Mucosa of rectum (tissue), 2 donors: ENCODE measurements at regions not wholly inside any gene's neighbourhood (a gene's known extent, or its start where the extent isn't known, plus 50 kb on each side); places are given as distances from the start of the nearest gene placed in this dataset.

Source experiments
- H3K27ac ChIP-seq, 2 donors: one replicate each; pipeline ENCODE4 v1.7.0; 2013; ENCODE audit warnings: inconsistent platforms in 2 of 2, low read depth in 2 of 2, low read length in 2 of 2
- H3K27me3 ChIP-seq, 2 donors: one replicate each; pipeline ENCODE4 v1.7.0; 2013; ENCODE audit warnings: low read length in 2 of 2; ENCODE audit not compliant: control insufficient read depth in 2 of 2, insufficient read depth in 2 of 2
- H3K36me3 ChIP-seq, 2 donors: one replicate each; pipeline ENCODE4 v1.7.0; 2013; ENCODE audit warnings: low read length in 2 of 2; ENCODE audit not compliant: control insufficient read depth in 2 of 2, insufficient read depth in 2 of 2
- H3K4me1 ChIP-seq, 2 donors: one replicate each; pipeline ENCODE4 v1.7.0; 2013; ENCODE audit warnings: low read length in 2 of 2, mild to moderate bottlenecking in 1 of 2; ENCODE audit not compliant: control insufficient read depth in 2 of 2, insufficient read depth in 2 of 2
- H3K4me3 ChIP-seq, 2 donors: one replicate each; pipeline ENCODE4 v1.7.0; 2013; ENCODE audit warnings: low read length in 2 of 2
- H3K9ac ChIP-seq, 2 donors: one replicate each; pipeline ENCODE4 v1.7.0; 2013; ENCODE audit warnings: low read length in 2 of 2, low read depth in 1 of 2, mild to moderate bottlenecking in 1 of 2
- H3K9me3 ChIP-seq, 2 donors: one replicate each; pipeline ENCODE4 v1.7.0; 2013; ENCODE audit warnings: low read length in 2 of 2; ENCODE audit not compliant: control insufficient read depth in 2 of 2
- donor health status: healthy.
- donor health status: Normal muscosa, but diverticular disease.

DNA sequence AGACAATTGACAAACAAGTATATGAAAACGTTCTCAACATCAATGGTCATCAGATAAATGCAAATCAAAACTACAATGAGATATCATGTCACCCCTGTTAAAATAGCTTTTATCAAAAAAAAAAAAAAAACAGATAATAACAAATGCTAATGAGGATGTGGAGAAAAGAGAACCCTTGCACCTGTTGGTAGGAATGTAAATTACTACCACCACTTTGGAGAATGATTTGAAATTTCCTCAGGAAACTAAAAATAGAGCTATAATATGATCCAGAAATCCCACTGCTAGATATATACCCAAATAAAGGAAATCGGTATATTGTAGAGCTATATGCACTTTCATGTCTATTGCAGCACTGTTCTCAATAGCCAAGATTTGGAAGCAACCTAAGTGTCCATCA, 470.6 kb upstream of the FSTL5 start:
- Histone ChIP-seq H3K4me3 (no peak overlapping the region), H3K9me3 (no peaks in the 10 kb centered on the region), H3K27me3 (no peaks in the 10 kb centered on the region), H3K36me3 (no peaks in the 10 kb centered on the region), H3K27ac (no peak overlapping the region), H3K4me1 (no peaks in the 10 kb centered on the region), H3K9ac (no peak overlapping the region)

DNA sequence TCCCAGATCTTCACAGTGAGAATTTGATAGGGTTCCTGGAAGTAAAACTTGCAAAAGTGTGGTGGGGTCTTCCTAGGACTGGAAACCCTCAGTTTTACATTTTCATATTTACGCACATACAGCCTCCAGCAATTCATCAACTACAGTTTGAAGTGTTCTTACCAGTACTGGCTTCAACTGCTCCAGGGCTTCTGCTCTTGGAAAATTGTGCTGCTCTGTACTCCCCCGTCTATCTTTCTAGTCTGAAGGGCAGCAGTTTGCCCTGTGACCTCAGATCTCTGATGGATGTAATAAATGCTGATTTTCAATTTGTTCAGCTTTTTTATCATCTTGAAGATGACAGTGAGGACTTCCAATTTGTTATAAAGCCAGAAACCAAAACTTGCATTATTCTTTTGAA, 458.9 kb upstream of the FSTL5 start:
- H3K4me3 ChIP-seq, result no peak overlapping the region
- H3K36me3 ChIP-seq, result no peaks in the 10 kb centered on the region
- H3K27me3 ChIP-seq, result no peaks in the 10 kb centered on the region

DNA sequence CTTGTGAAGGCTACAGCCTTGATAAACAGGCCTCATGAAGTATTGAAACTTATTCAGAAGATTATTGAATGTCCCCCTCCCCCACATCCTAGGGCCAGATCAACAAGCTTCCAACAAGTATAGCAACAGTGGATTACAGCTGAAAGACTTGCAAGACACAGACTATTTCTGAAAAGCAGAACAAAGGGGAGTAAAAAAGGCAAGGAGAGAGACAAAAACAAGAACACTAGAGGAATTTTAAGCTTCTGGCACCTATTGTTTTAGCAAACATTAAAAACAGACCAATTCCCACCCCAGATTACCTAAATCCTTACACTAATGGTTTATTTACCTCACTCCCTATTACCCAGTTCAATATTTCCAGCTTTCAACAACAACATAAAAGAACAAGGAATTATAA, 446.3 kb upstream of the FSTL5 start:
- Histone ChIP-seq H3K9ac (no peak overlapping the region), H3K27me3 (no peaks in the 10 kb centered on the region), H3K4me1 (no peaks in the 10 kb centered on the region), H3K9me3 (no peaks in the 10 kb centered on the region), H3K27ac (no peak overlapping the region), H3K4me3 (no peak overlapping the region), H3K36me3 (no peaks in the 10 kb centered on the region)

More for the DNA sequence above, 458.9 kb upstream of the FSTL5 start:
- H3K4me1 ChIP-seq, result no peaks in the 10 kb centered on the region
- no peak overlapping the region for H3K9ac ChIP-seq
- H3K9me3 ChIP-seq, result no peaks in the 10 kb centered on the region
- H3K27ac ChIP-seq, result no peak overlapping the region

DNA sequence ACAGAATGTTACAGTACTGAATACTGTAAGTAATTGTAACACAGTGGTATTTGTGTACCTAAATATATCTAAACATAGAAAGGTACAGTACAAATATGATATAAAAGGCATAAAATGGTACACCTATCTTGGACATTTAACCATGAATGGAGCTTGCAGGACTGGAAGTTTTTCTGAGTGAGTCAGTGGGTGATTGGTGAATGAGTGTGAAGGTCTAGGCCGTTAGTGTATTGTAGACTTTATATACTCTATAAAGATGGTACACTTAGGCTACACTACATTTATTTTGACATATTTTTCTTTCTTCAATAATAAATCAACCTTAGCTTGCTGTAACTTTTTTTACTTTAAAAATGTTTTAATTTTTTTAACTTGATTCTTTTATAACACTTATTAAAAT, 422.5 kb upstream of the FSTL5 start:
- H3K9me3 ChIP-seq, result no peaks in the 10 kb centered on the region
- no peak overlapping the region for H3K4me3 ChIP-seq
- no peak overlapping the region for H3K9ac ChIP-seq
- H3K27ac ChIP-seq, result no peak overlapping the region
- H3K36me3 ChIP-seq, result no peaks in the 10 kb centered on the region
- no peaks in the 10 kb centered on the region for H3K4me1 ChIP-seq
- H3K27me3 ChIP-seq, result no peaks in the 10 kb centered on the region

DNA sequence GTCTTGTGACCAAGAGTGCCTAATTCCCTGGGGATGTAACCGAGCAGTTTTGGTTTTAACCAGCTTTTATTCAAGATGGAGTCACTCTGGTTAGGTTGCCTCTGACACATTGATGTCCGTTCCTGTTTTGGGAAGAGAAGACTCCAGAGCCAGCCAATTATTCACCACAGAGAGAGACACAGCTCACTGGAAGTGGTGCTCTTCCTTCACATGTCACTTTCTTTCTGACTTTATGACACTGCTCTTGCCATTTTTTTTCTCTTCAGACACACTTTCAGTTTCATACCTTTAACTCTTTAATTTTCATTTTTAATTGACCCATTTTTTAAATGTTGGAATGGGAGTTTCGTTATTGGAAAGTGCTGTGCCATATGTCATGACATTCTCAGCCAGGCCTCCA, 418.4 kb upstream of the FSTL5 start:
- H3K4me1 ChIP-seq, result no peaks in the 10 kb centered on the region

DNA sequence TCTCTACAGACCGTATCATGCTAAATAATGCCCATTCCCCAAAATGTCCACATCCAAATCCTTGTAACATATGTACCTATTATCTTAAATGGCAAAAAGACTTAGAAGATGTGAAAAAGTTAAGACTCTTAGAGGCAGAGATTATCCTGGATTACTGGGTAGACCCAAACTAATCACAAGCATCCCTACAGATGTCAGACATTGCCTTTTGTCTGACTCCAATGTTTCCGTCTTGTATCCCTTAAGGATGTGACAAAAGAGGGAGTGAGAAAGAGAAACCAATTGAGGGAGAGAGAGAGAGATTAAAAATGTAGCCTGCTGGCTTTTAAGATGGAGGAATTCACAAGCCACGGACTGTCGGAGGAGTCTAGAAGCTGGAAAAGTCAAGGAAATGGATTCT, 401.9 kb upstream of the FSTL5 start:
- no peaks in the 10 kb centered on the region for H3K27me3 ChIP-seq
- H3K27ac ChIP-seq, result no peak overlapping the region
- no peaks in the 10 kb centered on the region for H3K9me3 ChIP-seq
- H3K9ac ChIP-seq, result no peak overlapping the region
- H3K4me3 ChIP-seq, result no peak overlapping the region
- H3K4me1 ChIP-seq, result no peaks in the 10 kb centered on the region
- no peaks in the 10 kb centered on the region for H3K36me3 ChIP-seq

More for the DNA sequence above, 418.4 kb upstream of the FSTL5 start:
- Histone ChIP-seq H3K36me3 (no peaks in the 10 kb centered on the region), H3K9ac (no peak overlapping the region), H3K9me3 (no peaks in the 10 kb centered on the region), H3K4me3 (no peak overlapping the region), H3K27ac (no peak overlapping the region), H3K27me3 (no peaks in the 10 kb centered on the region)

DNA sequence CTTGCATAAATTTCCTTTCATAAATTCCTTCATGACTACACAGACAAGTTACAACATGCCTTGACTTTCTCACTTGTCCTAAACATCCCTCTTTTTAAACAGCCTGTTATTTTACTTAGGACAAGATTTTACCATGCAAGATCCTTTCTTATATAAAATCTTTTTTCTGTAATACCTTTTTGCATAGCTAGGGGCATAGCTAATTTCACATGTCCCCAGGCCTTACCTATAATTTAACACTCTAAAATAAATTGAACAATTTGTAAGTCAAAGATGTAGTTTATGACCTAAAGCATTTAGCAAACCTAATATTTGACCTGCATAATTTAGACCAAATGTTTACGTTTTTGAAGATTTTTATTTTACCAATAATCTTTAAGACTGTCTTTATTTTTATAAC, 396.3 kb upstream of the FSTL5 start:
- no peaks in the 10 kb centered on the region for H3K9me3 ChIP-seq
- H3K27ac ChIP-seq, result no peak overlapping the region
- H3K36me3 ChIP-seq, result no peaks in the 10 kb centered on the region
- H3K4me1 ChIP-seq, result no peaks in the 10 kb centered on the region
- H3K27me3 ChIP-seq, result no peaks in the 10 kb centered on the region
- no peak overlapping the region for H3K9ac ChIP-seq
- no peak overlapping the region for H3K4me3 ChIP-seq

DNA sequence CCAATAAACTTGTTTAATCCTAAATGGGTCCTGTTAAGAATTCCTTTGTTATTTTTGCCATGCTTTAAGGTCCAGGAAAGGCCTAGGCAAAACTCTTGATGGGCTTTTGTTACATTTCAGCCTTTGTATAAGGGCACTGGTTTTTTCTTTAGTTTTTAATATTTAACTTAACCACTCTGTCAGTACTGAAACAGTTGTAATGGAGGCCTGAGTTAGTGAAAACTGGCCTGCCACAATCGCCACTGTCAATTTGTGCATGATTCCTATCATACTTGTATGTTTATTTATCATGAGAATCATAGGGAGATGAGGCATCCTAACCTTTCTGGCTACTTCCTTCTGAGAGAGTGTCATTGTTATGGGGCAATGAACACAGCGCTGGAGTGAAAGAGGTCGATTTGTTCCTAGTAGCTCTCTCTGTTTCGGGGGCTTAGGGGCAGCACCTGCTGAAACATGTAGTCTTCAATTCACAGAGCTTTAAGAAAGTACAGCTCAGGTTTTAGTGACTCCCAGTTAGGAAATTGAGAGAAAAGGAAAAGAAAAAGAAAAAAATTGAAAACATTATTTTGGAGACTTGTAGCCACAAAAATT, 393.8 kb upstream of the FSTL5 start:
- H3K4me3 ChIP-seq, result no peak overlapping the region
- no peaks in the 10 kb centered on the region for H3K9me3 ChIP-seq
- H3K4me1 ChIP-seq, result no peaks in the 10 kb centered on the region
- H3K27me3 ChIP-seq, result no peaks in the 10 kb centered on the region
- H3K9ac ChIP-seq, result no peak overlapping the region
- H3K27ac ChIP-seq, result no peak overlapping the region
- H3K36me3 ChIP-seq, result no peaks in the 10 kb centered on the region

DNA sequence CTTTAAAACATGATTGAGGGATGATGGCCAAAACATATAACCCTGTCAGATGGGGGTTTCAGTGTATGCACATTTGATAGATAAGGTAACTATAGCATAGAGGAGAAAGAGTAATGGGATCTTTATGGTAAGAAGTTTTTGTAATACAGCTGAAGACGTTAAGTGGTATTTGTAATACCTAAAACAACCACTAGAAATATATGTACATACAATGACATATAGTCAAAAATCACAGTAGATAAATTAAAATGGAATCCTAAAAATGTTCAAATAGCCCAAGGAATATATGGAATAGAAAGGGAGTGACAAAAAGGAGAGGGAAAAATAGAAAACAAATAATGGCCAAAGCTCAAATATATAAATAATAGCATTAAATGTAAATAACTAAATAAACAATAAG, 371.3 kb upstream of the FSTL5 start:
- Histone ChIP-seq H3K4me3 (no peak overlapping the region), H3K27me3 (no peaks in the 10 kb centered on the region), H3K36me3 (no peaks in the 10 kb centered on the region), H3K27ac (no peak overlapping the region), H3K9ac (no peak overlapping the region), H3K9me3 (no peaks in the 10 kb centered on the region), H3K4me1 (no peaks in the 10 kb centered on the region)

DNA sequence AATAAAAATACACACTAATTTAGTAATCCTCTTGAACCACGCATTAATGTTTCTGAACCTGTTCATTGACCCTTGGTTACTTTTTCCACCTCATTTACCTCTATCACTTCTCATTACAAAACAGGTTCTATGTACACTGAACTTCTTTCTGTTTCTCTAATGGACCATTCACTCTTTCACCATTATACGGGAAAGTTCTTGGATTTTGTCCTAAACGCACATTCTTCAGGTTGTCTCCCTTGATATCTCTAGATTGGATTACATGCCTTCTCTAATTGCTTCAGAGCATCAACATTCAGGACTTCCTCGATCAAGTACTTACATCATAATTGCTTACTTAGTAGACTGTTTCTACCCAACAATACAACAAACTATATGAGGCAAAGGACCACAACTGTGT, 359.4 kb upstream of the FSTL5 start:
- Histone ChIP-seq H3K27me3 (no peaks in the 10 kb centered on the region), H3K4me1 (no peaks in the 10 kb centered on the region), H3K4me3 (no peak overlapping the region), H3K9me3 (no peaks in the 10 kb centered on the region), H3K36me3 (no peaks in the 10 kb centered on the region), H3K9ac (no peak overlapping the region), H3K27ac (no peak overlapping the region)

DNA sequence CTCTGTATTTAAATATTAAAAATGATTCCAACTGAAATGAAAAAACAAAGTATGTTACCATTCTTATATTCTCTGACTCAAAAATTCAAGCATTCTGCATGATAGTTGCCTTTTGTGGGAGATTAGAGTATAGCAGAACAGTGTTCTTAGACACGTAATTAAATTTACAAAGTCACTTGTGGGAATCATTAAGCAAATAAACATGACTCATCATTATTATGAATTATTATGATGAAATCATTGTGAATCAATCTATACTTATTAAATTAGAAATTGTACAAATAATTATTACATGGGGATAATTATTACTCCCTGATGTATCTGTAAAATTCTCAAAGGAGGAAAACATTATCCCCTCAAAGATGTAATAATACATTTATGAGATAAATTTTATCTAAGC, 358.9 kb upstream of the FSTL5 start:
- Histone ChIP-seq H3K9me3 (no peaks in the 10 kb centered on the region), H3K9ac (no peak overlapping the region), H3K4me1 (no peaks in the 10 kb centered on the region), H3K36me3 (no peaks in the 10 kb centered on the region), H3K27me3 (no peaks in the 10 kb centered on the region), H3K27ac (no peak overlapping the region), H3K4me3 (no peak overlapping the region)
